GM12878 (cell line): ENCODE measurements at regions not wholly inside any gene's neighbourhood (a gene's known extent, or its start where the extent isn't known, plus 50 kb on each side); places are given as distances from the start of the nearest gene placed in this dataset.

ENCODE experiments used
- ATAC-seq: fragments of 200-7000 bp; cut with Tn5 transposase; 3 replicates; pipeline ENCODE4 v1.9.1; 2020; ENCODE audit warnings: mild to moderate bottlenecking, moderate library complexity
- BruUV-seq: library from RNA; stranded (reverse); fragments of 400-500 nt; replicated peaks from 2 replicates; lab custom pipeline; 2021; lab: Mats Ljungman, UMichigan
- CTCF ChIA-PET: fragments of 300-600 bp; sonication (Branson Sonifier 250); formaldehyde crosslinking; extraction: SDS; loops from one replicate; lab custom pipeline; 2021; ENCODE audit warnings: inconsistent platforms; lab: Yijun Ruan, JAX
- POLR2A ChIA-PET: fragments of 350-600 bp; formaldehyde crosslinking; extraction: SDS; loops from one replicate; lab custom pipeline; 2021; ENCODE audit warnings: inconsistent platforms; lab: Charles Lee
- RAD21 ChIA-PET: fragments of 300-600 bp; sonication (Branson Sonifier 250); formaldehyde crosslinking; loops from one replicate; lab custom pipeline; 2023; ENCODE audit warnings: antibody characterized with exemption; ENCODE audit not compliant: unreplicated experiment; lab: Charles Lee
- SMC1A ChIA-PET: fragments of 300-600 bp; sonication (Branson Sonifier 250); formaldehyde crosslinking; loops from one replicate; lab custom pipeline; 2023; ENCODE audit not compliant: unreplicated experiment, uncharacterized antibody; lab: Charles Lee
- DNase-seq: peaks from one replicate; pipeline ENCODE4 v3.0.0-alpha.2; 2011; ENCODE audit warnings: low read depth, low spot score
- FAIRE-seq: peaks from 3 replicates; lab custom pipeline; 2011; peaks lifted over from hg19 to GRCh38; lab: Jason Lieb, UNC
- H2AFZ ChIP-seq: 2 replicates; pipeline ENCODE4 v1.6.0; 2011; ENCODE audit warnings: low read depth, low read length, control low read depth; ENCODE audit not compliant: control insufficient read depth
- H3K27ac ChIP-seq: 2 replicates; pipeline ENCODE4 v1.5.1; 2011; ENCODE audit warnings: control low read depth; ENCODE audit not compliant: control insufficient read depth, insufficient read depth
- H3K27me3 ChIP-seq, 2 experiments: replicated peaks in 1 of 2; 2 replicates each; pipeline versions ENCODE4 v1.6.0 to v1.6.1; 2011; ENCODE audit warnings: low read length in 1 of 2; ENCODE audit not compliant: control insufficient read depth in 2 of 2, insufficient read depth in 2 of 2
- H3K36me3 ChIP-seq, 2 experiments: 2 replicates each; pipeline ENCODE4 v1.5.1; 2011; ENCODE audit warnings: low read length in 1 of 2; ENCODE audit not compliant: control insufficient read depth in 2 of 2, insufficient read depth in 2 of 2
- H3K4me1 ChIP-seq: 2 replicates; pipeline ENCODE4 v1.6.1; 2011; ENCODE audit warnings: mild to moderate bottlenecking, low read length, moderate library complexity, mixed read lengths; ENCODE audit not compliant: control insufficient read depth, insufficient read depth
- H3K4me2 ChIP-seq: 2 replicates; pipeline ENCODE4 v1.6.0; 2011; ENCODE audit warnings: control low read depth; ENCODE audit not compliant: control insufficient read depth, insufficient read depth
- H3K4me3 ChIP-seq: fragments of 200-600 bp; sonication (generic); 2 replicates; pipeline ENCODE4 v1.5.1; 2016
- H3K79me2 ChIP-seq: 2 replicates; pipeline ENCODE4 v1.6.0; 2011; ENCODE audit warnings: low read length; ENCODE audit not compliant: control insufficient read depth, insufficient read depth
- H3K9ac ChIP-seq: 2 replicates; pipeline ENCODE4 v1.8.0; 2011; ENCODE audit warnings: low read length, control low read depth, mixed read lengths; ENCODE audit not compliant: control insufficient read depth, insufficient read depth
- H3K9me3 ChIP-seq: replicated peaks from 3 replicates; pipeline ENCODE4 v1.5.1; 2011; ENCODE audit warnings: mild to moderate bottlenecking, low read length; ENCODE audit not compliant: control insufficient read depth, insufficient read depth
- H4K20me1 ChIP-seq: 2 replicates; pipeline ENCODE4 v1.6.0; 2011; ENCODE audit not compliant: control insufficient read depth, insufficient read depth
- BCL3 ChIP-seq: IDR thresholded peaks from 2 replicates; pipeline ENCODE4 v1.6.1; 2011; ENCODE audit warnings: borderline replicate concordance, low read depth, mild to moderate bottlenecking, moderate library complexity, low read length; ENCODE audit not compliant: insufficient read depth, poor library complexity, severe bottlenecking
- BMI1 ChIP-seq: fragments of 450-650 bp; IDR thresholded peaks from 2 replicates; pipeline ENCODE4 v1.6.1; 2016; ENCODE audit warnings: mild to moderate bottlenecking, moderate library complexity, borderline replicate concordance
- CHD1 ChIP-seq: IDR thresholded peaks from 2 replicates; pipeline ENCODE4 v1.6.1; 2012; ENCODE audit warnings: low read depth, low read length, improper control_type of control experiment
- CREB1 ChIP-seq: IDR thresholded peaks from 2 replicates; pipeline ENCODE4 v1.6.1; 2012; ENCODE audit warnings: low read depth, mild to moderate bottlenecking, inconsistent platforms
- FOXM1 ChIP-seq: IDR thresholded peaks from 2 replicates; pipeline ENCODE4 v1.6.1; 2012; ENCODE audit warnings: low read depth, mild to moderate bottlenecking, inconsistent platforms, low read length, moderate library complexity
- JUND ChIP-seq: IDR thresholded peaks from 2 replicates; pipeline ENCODE4 v1.6.1; 2012; ENCODE audit warnings: low read depth, mild to moderate bottlenecking, low read length, improper control_type of control experiment, moderate library complexity
- MYB ChIP-seq: fragments of 150-350 bp; IDR thresholded peaks from 2 replicates; pipeline ENCODE4 v1.6.1; 2014; ENCODE audit warnings: mild to moderate bottlenecking, low read depth, low read length, borderline replicate concordance
- POLR2AphosphoS2 ChIP-seq: IDR thresholded peaks from 2 replicates; pipeline ENCODE4 v1.6.1; 2011; ENCODE audit warnings: low read depth, mild to moderate bottlenecking, low read length, improper control_type of control experiment, moderate library complexity
- SIX5 ChIP-seq: IDR thresholded peaks from 2 replicates; pipeline ENCODE4 v1.6.1; 2011; ENCODE audit warnings: mild to moderate bottlenecking, low read depth, low read length, moderate library complexity; ENCODE audit not compliant: severe bottlenecking
- SMAD5 ChIP-seq: IDR thresholded peaks from 2 replicates; pipeline ENCODE4 v1.6.1; 2016; ENCODE audit warnings: antibody characterized with exemption, low read depth
- SPI1 ChIP-seq: IDR thresholded peaks from 2 replicates; pipeline ENCODE4 v1.6.1; 2011; ENCODE audit warnings: low read depth, mild to moderate bottlenecking, low read length, moderate library complexity, borderline replicate concordance; ENCODE audit not compliant: insufficient read depth
- TCF7 ChIP-seq: IDR thresholded peaks from 2 replicates; pipeline ENCODE4 v1.6.1; 2014; ENCODE audit warnings: antibody characterized with exemption, borderline replicate concordance
- ZNF622 ChIP-seq: fragments of 450-650 bp; IDR thresholded peaks from 2 replicates; pipeline ENCODE4 v1.6.1; 2017; ENCODE audit warnings: mild to moderate bottlenecking, inconsistent platforms
- WGBS: methylation state at CpG from one replicate; pipeline ENCODE4 v1.1.6; 2016; ENCODE audit warnings: low lambda C conversion rate; ENCODE audit not compliant: insufficient replicate concordance, insufficient coverage; ENCODE audit errors: missing lambda C conversion rate; 5-methylcytosine and 5-hydroxymethylcytosine counted together
- in situ Hi-C: fragments of 300-500 bp; cut with MboI; formaldehyde crosslinking; loops from 9 replicates; pipeline ENCODE4 v1.14.3; 2018; ENCODE audit warnings: mixed read lengths
- intact Hi-C: fragments of 100-400 bp; cut with micrococcal nuclease; formaldehyde crosslinking; loops from one replicate; pipeline ENCODE4 v1.14.2; 2022; ENCODE audit not compliant: unreplicated experiment
- TF ChIP-seq, protein P1 (sequence below): fragments of 450-650 bp; IDR thresholded peaks from 2 replicates; pipeline ENCODE4 v1.6.1; 2018; ENCODE audit warnings: mild to moderate bottlenecking, low read depth, moderate library complexity; ENCODE audit not compliant: partially characterized antibody
- TF ChIP-seq, protein P2 (sequence below): IDR thresholded peaks from 2 replicates; pipeline ENCODE4 v1.6.1; 2011; ENCODE audit warnings: low read depth, low read length, improper control_type of control experiment, borderline replicate concordance
- TF ChIP-seq, protein P3 (sequence below): IDR thresholded peaks from 2 replicates; pipeline ENCODE4 v1.6.1; 2012; ENCODE audit warnings: low read length, inconsistent platforms

DNA sequence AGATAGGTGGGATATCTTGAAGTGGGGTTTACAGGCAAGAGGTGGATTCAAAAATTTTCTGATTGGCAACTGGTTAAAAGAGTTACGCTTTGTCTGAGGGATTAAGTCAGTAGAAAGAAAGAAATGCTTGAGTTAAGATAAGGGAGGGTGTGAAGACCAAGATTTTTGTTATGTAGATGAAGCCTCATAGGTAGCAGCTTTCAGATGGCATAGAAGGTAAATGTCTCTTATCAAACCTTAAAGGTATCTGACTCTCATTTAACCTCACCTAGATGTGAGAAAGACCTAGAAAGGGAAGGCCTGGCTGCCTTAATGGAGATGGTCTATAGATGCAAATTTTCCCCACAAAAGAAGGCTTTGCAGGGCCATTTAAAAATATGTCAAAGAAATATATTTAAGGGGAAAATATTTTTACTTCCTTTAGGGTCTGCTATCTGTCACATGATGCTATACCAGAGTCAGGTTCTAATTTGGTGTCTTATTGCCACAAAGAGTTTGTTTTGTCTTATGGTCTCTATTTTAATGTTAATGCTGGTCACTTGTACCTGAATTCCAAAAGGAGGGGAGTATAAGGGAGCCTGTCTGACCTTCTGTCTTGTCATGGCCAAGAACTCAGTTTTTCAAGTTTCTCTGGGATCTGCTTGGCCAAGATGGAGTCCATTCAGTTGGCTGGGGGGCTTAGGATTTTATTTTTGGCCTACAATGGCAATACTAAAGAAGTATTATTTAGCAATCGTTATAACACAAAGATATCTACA is 699.1 kb upstream of the AMOT start (continued):
- TF ChIP-seq TCF7, result no peak
- TF ChIP-seq, protein P1, sequence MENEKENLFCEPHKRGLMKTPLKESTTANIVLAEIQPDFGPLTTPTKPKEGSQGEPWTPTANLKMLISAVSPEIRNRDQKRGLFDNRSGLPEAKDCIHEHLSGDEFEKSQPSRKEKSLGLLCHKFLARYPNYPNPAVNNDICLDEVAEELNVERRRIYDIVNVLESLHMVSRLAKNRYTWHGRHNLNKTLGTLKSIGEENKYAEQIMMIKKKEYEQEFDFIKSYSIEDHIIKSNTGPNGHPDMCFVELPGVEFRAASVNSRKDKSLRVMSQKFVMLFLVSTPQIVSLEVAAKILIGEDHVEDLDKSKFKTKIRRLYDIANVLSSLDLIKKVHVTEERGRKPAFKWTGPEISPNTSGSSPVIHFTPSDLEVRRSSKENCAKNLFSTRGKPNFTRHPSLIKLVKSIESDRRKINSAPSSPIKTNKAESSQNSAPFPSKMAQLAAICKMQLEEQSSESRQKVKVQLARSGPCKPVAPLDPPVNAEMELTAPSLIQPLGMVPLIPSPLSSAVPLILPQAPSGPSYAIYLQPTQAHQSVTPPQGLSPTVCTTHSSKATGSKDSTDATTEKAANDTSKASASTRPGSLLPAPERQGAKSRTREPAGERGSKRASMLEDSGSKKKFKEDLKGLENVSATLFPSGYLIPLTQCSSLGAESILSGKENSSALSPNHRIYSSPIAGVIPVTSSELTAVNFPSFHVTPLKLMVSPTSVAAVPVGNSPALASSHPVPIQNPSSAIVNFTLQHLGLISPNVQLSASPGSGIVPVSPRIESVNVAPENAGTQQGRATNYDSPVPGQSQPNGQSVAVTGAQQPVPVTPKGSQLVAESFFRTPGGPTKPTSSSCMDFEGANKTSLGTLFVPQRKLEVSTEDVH, result no peak
- no peak for TF ChIP-seq SIX5
- TF ChIP-seq POLR2AphosphoS2, result no peak
- no peak for TF ChIP-seq SMAD5
- no peak for TF ChIP-seq MYB

DNA sequence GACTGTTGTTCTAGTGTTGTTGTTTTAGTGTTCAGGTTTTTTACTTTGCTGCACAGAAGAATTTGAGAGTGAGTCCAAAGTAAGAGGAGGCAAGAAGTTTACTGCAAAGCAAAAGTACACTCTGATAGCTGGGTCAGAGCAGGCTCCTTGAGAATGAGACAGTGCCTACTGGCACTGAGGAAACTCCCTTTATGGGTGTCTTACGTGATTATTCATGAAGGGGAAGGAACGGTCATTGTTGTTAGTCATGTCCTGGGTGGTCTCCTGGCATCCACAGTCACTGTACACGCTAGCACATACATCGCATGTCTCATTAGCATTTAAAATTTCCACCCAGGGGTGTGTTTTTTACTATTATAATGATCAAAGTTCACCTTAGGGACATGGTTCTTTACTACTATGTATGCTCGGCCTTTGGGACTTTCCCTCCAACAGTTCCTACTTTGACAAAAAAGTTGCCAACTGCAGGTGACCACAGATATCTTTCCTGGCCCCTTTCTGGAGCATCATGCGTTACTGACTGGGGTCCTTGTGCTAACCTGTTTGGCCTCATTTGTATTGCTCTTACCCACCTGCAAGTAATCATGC is 688.9 kb upstream of the AMOT start:
- no peak for FAIRE-seq
- TF ChIP-seq BCL3 (no peak), BMI1 (no peak), CREB1 (no peak), JUND (no peak), SPI1 (no peak), CHD1 (no peak), ZNF622 (no peak), FOXM1 (no peak)
- TF ChIP-seq, protein P2, sequence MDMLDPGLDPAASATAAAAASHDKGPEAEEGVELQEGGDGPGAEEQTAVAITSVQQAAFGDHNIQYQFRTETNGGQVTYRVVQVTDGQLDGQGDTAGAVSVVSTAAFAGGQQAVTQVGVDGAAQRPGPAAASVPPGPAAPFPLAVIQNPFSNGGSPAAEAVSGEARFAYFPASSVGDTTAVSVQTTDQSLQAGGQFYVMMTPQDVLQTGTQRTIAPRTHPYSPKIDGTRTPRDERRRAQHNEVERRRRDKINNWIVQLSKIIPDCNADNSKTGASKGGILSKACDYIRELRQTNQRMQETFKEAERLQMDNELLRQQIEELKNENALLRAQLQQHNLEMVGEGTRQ, result no peak
- TF ChIP-seq, protein P3, sequence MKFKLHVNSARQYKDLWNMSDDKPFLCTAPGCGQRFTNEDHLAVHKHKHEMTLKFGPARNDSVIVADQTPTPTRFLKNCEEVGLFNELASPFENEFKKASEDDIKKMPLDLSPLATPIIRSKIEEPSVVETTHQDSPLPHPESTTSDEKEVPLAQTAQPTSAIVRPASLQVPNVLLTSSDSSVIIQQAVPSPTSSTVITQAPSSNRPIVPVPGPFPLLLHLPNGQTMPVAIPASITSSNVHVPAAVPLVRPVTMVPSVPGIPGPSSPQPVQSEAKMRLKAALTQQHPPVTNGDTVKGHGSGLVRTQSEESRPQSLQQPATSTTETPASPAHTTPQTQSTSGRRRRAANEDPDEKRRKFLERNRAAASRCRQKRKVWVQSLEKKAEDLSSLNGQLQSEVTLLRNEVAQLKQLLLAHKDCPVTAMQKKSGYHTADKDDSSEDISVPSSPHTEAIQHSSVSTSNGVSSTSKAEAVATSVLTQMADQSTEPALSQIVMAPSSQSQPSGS, result no peak

More for the DNA sequence above, 688.9 kb upstream of the AMOT start:
- ChIA-PET POLR2A (no interaction called here), CTCF (interaction anchor here (0.7 kb wide), 1 partner anchor 191 kb away, joined by 3 read pairs; no protein-coding TSS in a partner anchor), RAD21 (no interaction called here), SMC1A (interaction anchor here (0.7 kb wide), 1 partner anchor 107 kb away, joined by 3 read pairs; no protein-coding TSS in a partner anchor)
- Histone ChIP-seq H3K79me2 (no peaks in the 10 kb centered on the region), H3K27me3 (no peaks in the 10 kb centered on the region), H2AFZ (no peak overlapping the region), H3K36me3 (no peaks in the 10 kb centered on the region), H3K4me1 (no peaks in the 10 kb centered on the region), H3K9ac (no peak overlapping the region), H3K9me3 (no peaks in the 10 kb centered on the region), H3K27ac (no peak overlapping the region), H3K4me2 (no peak overlapping the region), H4K20me1 (no peaks in the 10 kb centered on the region), H3K4me3 (no peak overlapping the region)
- DNase-seq (no peak), ATAC-seq (peak; percentile 85)
- intact Hi-C loops, result no loop called here
- 41% methylated on average over 6 of the region's 6 CpGs for WGBS
- no TSS peak for BruUV-seq
- in situ Hi-C loops, result no loop called here
